ENCODE measurements at regions not wholly inside any gene's neighbourhood (a gene's known extent, or its start where the extent isn't known, plus 50 kb on each side); places are given as distances from the start of the nearest gene placed in this dataset.
"Not testable (repeated sequence)": the region's sequence is repeated elsewhere in the genome, so short reads cannot be mapped to it uniquely, and the experiment has no call there.

DNA sequence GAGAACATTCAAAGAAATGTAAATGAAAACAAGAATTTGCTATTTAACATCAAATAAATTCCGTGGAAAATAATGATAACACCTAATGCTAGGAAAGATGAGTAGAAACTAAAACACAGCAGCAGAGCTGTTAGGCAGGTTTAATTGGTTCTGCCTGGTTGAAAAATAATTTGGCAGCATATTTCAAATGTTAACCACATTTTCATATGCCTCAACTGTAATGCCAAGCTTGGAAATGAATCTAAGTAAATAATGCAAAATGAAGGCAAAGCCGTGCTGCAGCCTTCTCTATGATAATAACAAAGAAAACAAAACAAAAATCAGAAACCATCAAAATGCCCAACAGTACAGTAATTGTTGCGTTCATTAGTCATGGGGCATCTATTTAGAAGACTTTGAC, 79.9 kb upstream of the MSX2 start:
- no peak for DNase-seq (ENCODE audit: low read depth)

DNA sequence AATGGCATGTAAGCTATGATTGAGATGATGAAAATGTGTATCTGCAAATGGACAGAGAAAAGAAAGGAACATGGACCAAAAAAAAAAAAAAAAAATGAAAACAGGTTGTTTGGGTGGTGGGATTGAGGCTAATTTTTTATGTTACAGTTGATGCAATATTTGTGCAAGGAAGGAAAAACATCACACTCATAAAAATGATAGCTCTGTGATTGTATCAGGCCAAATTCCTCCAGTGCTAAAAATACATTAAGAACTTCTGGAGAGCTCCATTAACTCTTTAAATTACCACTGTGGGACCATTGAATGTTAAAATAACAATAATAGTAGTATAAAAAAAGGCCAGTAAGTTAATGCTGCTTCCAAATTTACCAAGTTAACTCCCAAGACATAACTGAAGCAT, 79.5 kb upstream of the MSX2 start:
- no peak for DNase-seq (ENCODE audit: low read depth)

DNA sequence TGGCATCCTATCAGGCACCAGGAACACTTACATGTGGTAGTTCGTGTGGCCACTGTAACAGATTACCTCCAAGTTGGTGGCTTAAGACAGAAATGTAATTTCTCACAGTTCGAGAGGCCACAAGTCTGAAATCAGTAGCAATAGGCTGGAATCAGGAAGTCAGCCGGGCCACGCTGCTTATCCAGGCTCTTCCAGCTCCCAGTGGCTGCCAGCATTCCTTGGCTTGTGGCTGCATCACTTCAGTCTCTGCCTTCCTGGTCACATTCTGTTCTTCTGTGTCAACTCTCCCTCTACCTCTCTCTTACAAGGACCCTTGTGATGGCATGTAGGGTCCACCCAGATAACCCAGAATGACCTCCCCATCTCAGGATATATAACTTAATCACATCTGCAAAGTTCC, 78.7 kb upstream of the MSX2 start:
- DNase-seq (ENCODE audit: low read depth) = no peak

DNA sequence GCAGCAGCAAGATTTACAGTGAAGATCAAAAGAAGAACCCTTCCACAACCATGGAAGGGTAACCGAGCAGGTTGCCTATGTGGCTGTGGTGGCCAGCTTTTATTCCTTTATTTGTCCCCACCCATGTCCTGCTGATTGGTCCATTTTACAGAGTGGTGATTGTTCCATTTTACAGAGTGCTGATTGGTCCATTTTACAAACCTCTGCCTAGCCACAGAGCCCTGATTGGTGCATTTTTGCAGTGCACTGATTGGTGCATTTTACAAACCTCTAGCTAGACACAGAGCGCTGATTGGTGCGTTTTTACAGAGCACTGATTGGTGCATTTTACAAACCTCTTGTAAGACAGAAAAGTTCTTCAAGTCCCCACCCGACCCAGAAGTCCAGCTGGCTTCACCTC, 75.8 kb upstream of the MSX2 start:
- not testable (repeated sequence) for DNase-seq (ENCODE audit: low read depth)

DNA sequence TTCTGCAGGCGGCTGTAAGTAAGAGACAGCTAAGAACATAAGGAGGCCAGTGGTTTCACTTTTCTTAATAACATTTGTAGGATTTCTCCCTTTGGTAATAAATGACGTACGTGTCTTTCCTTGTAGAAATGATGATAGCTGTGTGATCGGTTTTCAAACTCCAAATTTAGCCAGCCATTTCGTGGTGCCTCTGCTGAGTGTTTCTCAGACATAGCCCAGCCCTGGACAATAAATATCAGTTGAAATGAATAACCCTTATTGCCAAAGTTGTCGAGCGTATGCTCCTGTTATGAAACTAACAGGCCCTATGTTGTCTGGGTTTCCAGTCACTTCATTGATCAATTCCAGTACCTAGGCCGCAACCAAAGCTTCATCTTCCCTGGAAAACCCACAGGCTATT, 75.0 kb upstream of the MSX2 start:
- DNase-seq (ENCODE audit: low read depth) = no peak

DNA sequence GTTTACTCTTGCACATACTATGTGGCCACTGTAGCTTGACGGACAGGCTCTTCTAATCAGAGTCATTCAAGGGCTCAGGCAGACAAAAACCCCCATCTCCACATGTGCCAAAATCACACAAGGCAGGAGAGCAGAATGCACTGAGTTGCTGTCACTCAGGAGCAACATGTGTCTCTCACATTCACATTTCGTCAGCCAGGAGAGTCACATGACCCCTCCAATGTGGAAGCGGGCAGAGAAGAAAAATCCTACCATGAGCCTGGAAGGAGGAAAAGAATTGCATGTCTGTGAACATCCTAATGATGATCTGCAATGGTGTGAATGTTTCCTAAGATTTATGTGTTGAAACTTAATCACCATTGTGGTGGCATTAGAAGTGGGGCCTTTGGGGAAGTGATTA, 69.9 kb upstream of the MSX2 start:
- no peak for DNase-seq (ENCODE audit: low read depth)

DNA sequence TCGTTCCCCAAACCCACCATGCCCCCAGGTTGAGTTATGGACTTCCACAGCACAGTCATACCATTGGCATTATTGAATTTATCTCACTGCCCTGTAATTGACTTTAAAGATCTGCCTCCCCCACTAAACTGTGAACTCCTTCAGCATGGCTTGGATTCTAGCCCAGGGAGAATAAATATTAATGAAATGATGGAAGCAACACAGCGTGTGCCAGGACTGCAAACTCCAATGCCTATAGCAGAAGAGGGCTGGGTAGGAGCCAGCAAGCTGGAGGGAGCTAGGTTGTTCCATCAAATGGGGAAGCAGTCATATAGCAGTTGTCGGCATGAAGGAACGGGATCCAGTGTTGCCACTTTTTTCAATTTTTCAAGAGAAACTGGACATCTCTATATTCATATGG, 69.0 kb upstream of the MSX2 start:
- no peak for DNase-seq (ENCODE audit: low read depth)

DNA sequence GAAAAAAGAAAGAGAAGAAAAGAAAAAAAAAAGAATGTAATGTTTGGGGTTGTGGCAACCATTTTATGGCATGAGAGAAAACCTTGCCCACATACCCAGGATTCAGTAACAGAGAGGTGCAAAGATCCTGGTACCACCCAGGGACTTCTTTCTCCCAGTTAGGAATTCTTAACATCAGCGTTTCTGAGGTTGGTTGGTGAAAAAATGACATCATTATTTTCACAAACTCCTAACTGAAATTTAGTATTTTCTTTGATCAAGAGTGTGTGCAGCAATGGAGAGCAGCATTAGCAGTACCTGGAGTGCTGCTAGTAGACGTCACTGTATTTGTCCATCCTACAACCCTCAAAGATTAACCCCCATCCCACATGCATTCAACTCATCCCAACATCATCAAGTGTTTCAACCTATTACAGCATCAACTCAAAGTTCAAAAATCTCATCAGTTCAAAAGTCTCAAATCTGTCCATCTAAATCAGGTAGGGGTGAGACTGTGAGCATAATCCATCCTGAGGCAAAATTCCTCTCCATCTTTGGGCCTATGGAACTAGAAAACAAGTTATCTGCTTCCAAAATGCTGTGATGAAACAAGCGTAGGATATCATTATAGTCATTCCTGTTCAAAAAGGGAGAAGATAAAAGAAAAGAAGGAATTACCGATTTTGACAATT, 60.1 kb upstream of the MSX2 start:
- DNase-seq (ENCODE audit: low read depth) = no peak

DNA sequence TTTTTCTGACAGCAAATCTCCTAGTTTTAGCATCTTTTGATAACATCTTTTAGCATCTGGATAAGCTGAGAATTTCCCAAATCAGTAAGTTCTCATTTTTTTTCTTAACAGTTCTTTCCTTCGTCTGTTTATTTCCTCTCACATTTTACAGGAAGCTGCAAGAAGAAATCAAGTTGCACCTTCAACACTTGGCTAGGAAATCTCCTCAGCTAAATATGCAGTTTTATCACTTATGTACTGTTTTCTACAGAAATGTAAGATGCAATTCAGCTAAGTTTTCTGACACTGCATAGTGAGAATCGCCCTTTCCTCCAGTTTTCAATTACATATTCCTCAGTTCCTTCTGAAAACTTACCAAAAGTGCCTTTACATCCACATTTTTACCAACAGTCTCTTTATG, 59.0 kb upstream of the MSX2 start:
- no peak for DNase-seq (ENCODE audit: low read depth)

DNA sequence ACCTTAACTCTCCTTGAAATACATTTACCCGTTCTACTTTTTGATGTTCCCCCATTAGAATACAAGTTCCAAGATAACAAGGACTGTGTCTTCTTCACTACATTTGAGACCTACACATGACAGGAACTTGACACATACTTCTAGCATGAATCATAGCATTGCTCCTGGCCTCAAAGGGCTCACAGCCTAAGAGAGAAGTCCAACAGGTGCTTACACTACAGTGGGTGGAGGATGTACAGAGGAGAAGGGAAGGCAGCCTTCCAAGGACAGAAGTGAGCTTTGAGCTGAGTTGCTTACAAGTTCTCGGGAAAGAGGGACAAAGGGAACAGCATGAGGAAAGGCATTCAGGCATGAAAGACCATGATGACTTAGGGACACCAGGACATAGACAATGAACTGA, 56.9 kb upstream of the MSX2 start:
- no peak for DNase-seq (ENCODE audit: low read depth)

DNA sequence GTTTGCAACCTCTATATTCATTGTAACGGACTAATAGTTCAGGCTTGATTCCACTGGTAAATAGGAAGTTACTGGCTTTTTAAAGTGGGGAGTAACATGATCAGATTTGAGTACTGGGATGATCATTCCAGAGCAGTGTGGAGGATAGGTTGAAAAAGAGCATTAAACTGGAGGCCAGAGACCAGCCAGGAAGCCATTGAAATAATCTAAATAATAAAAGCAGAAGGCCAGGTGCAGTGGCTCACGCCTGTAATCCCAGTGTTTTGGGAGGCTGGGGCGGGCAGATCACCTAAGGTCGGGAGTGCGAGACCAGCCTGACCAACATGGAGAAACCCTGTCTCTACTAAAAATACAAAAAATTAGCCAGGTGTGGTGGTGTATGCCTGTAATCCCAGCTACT, 56.0 kb upstream of the MSX2 start:
- no peak for DNase-seq (ENCODE audit: low read depth)

All from activated T-helper 1 cell treated with Interleukin-2 at 50 U/mL for 16 hours (primary cell).